ENCODE measurements at regions not wholly inside any gene's neighbourhood (a gene's known extent, or its start where the extent isn't known, plus 50 kb on each side); places are given as distances from the start of the nearest gene placed in this dataset.

DNA sequence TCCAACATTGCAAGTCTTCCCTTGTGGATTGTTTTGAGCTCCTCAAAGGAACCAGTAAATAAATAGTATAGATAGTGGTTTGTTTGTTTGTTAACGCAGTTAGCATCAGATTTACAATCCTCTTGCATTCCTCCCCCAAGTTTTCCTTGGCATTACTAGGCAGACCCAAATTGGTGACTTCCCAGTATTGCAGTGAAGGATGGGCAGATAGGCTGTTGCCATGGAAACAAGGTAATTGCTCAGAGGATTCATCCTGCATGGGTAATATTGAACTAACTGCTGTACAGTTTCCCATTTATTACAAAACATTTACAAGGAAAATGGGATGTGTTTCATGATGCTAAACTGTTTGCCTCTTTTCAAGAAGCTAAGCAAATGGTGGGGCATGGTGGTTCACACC is 477.2 kb downstream of the EPM2A start:
- TF ChIP-seq, protein P1, sequence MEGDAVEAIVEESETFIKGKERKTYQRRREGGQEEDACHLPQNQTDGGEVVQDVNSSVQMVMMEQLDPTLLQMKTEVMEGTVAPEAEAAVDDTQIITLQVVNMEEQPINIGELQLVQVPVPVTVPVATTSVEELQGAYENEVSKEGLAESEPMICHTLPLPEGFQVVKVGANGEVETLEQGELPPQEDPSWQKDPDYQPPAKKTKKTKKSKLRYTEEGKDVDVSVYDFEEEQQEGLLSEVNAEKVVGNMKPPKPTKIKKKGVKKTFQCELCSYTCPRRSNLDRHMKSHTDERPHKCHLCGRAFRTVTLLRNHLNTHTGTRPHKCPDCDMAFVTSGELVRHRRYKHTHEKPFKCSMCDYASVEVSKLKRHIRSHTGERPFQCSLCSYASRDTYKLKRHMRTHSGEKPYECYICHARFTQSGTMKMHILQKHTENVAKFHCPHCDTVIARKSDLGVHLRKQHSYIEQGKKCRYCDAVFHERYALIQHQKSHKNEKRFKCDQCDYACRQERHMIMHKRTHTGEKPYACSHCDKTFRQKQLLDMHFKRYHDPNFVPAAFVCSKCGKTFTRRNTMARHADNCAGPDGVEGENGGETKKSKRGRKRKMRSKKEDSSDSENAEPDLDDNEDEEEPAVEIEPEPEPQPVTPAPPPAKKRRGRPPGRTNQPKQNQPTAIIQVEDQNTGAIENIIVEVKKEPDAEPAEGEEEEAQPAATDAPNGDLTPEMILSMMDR (IDR thresholded peaks at IDR 0.05), result no peak
- TF ChIP-seq POLR2A (IDR thresholded peaks at IDR 0.05) (no peak), EP300 (IDR thresholded peaks at IDR 0.05) (no peak)
